Neural progenitor cell (in vitro differentiated cells): ENCODE measurements at regions not wholly inside any gene's neighbourhood (a gene's known extent, or its start where the extent isn't known, plus 50 kb on each side); places are given as distances from the start of the nearest gene placed in this dataset.

Experiments used
- DNase-seq: peaks from one replicate; pipeline ENCODE4 v3.0.0-alpha.2; 2016; ENCODE audit warnings: low spot score
- H2AFZ ChIP-seq: fragments of 200-600 bp; sonication (generic); replicated peaks from 2 replicates; pipeline ENCODE4 v1.6.1; 2016; ENCODE audit warnings: antibody characterized with exemption
- H3F3A ChIP-seq: fragments of 200-600 bp; sonication (generic); 2 replicates; pipeline ENCODE4 v1.6.1; 2016; ENCODE audit warnings: antibody characterized with exemption, low read depth
- H3K27ac ChIP-seq: fragments of 200-600 bp; sonication (generic); 2 replicates; pipeline ENCODE4 v1.5.1; 2016; ENCODE audit warnings: mild to moderate bottlenecking
- H3K27me3 ChIP-seq: fragments of 200-600 bp; sonication (generic); 2 replicates; pipeline ENCODE4 v1.6.1; 2016; ENCODE audit warnings: mild to moderate bottlenecking, moderate library complexity
- H3K36me3 ChIP-seq: fragments of 200-600 bp; sonication (generic); 2 replicates; pipeline ENCODE4 v1.5.1; 2016
- H3K4me1 ChIP-seq: fragments of 200-600 bp; sonication (generic); 2 replicates; pipeline ENCODE4 v1.6.1; 2016; ENCODE audit warnings: mixed run types
- H3K4me2 ChIP-seq: fragments of 200-600 bp; sonication (generic); 2 replicates; pipeline ENCODE4 v1.6.1; 2016
- H3K4me3 ChIP-seq: fragments of 200-600 bp; sonication (generic); 2 replicates; pipeline ENCODE4 v1.5.1; 2016
- H3K79me2 ChIP-seq: fragments of 200-600 bp; sonication (generic); 2 replicates; pipeline ENCODE4 v1.6.1; 2016; ENCODE audit warnings: low read depth
- H3K9ac ChIP-seq: fragments of 200-600 bp; sonication (generic); 2 replicates; pipeline ENCODE4 v1.6.1; 2016
- H3K9me3 ChIP-seq: fragments of 200-600 bp; sonication (generic); 2 replicates; pipeline ENCODE4 v1.5.1; 2016; ENCODE audit warnings: low read depth
- H4K20me1 ChIP-seq: fragments of 200-600 bp; sonication (generic); 2 replicates; pipeline ENCODE4 v1.6.1; 2016; ENCODE audit warnings: low read depth
- H3K27ac Mint-ChIP-seq: 3 replicates; pipeline ENCODE4 v1.8.0; 2021; ENCODE audit warnings: mixed read lengths
- H3K27me3 Mint-ChIP-seq: 2 replicates; pipeline ENCODE4 v1.8.0; 2022; ENCODE audit warnings: low read depth, mild to moderate bottlenecking, inconsistent platforms, moderate library complexity, mixed read lengths; ENCODE audit not compliant: insufficient read depth
- H3K36me3 Mint-ChIP-seq: 3 replicates; pipeline ENCODE4 v1.8.0; 2021; ENCODE audit warnings: mixed read lengths
- H3K4me1 Mint-ChIP-seq: 3 replicates; pipeline ENCODE4 v1.8.0; 2021; ENCODE audit warnings: mixed read lengths
- H3K4me3 Mint-ChIP-seq: 3 replicates; pipeline ENCODE4 v1.8.0; 2021; ENCODE audit warnings: mild to moderate bottlenecking, moderate library complexity, mixed read lengths
- H3K9me3 Mint-ChIP-seq: 3 replicates; pipeline ENCODE4 v1.8.0; 2020; ENCODE audit warnings: mixed read lengths
- EZH2 ChIP-seq: fragments of 200-600 bp; sonication (generic); IDR thresholded peaks from 2 replicates; pipeline ENCODE4 v1.6.1; 2017; ENCODE audit warnings: antibody characterized with exemption, mild to moderate bottlenecking, moderate library complexity
- EZH2phosphoT487 ChIP-seq: fragments of 200-600 bp; sonication (generic); IDR thresholded peaks from 2 replicates; pipeline ENCODE4 v1.6.1; 2017; ENCODE audit warnings: antibody characterized with exemption
- TF ChIP-seq, protein P1 (sequence below): fragments of 200-600 bp; sonication (generic); IDR thresholded peaks from 2 replicates; pipeline ENCODE4 v1.5.1; 2017; ENCODE audit warnings: antibody characterized with exemption, mild to moderate bottlenecking

DNA sequence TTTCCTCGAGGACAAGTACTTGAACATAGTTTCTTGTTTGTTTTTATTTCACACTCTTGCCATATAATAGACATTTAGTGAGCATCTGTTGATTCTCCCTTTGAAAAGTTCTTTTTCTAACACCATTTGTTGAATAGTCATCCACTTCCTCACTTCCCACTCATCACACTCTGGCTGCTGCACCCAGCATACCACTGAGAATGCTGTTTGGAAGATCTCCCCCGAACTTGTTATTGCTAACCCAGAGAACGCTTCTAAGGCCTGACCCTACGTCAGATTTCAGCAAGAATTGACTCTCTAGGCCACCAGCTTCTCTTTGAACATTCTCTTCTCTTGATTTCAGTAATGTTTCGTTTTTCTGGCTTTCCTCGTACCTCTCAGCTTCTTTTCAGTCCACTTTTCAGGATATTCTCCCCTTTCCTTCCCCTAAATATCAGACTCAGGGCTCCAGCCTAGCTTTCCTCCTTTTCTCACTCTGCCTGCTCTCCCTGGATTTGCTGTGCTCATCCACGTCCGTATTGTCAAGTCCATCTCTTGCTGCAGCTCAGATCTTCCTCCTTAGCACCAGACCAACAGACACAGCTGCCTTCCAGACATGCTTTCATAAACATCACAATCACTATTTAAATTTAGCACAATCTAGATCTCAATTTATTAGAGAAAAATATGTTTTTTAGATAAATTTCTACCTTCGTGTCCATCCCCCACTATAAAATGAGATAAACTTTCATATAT is 94.0 kb upstream of the SLC38A4 start:
- Histone ChIP-seq H3K4me1 (peaks cover 6% of the 10 kb centered on the region), H3F3A (no peaks in the 10 kb centered on the region), H3K9me3 (no peaks in the 10 kb centered on the region), H3K9ac (no peak overlapping the region), H3K4me2 (no peak overlapping the region), H3K27me3 (no peaks in the 10 kb centered on the region), H4K20me1 (no peaks in the 10 kb centered on the region), H3K27ac (no peak overlapping the region), H3K36me3 (no peaks in the 10 kb centered on the region), H2AFZ (no peak overlapping the region), H3K79me2 (no peaks in the 10 kb centered on the region), H3K4me3 (no peak overlapping the region)
- TF ChIP-seq, protein P1, sequence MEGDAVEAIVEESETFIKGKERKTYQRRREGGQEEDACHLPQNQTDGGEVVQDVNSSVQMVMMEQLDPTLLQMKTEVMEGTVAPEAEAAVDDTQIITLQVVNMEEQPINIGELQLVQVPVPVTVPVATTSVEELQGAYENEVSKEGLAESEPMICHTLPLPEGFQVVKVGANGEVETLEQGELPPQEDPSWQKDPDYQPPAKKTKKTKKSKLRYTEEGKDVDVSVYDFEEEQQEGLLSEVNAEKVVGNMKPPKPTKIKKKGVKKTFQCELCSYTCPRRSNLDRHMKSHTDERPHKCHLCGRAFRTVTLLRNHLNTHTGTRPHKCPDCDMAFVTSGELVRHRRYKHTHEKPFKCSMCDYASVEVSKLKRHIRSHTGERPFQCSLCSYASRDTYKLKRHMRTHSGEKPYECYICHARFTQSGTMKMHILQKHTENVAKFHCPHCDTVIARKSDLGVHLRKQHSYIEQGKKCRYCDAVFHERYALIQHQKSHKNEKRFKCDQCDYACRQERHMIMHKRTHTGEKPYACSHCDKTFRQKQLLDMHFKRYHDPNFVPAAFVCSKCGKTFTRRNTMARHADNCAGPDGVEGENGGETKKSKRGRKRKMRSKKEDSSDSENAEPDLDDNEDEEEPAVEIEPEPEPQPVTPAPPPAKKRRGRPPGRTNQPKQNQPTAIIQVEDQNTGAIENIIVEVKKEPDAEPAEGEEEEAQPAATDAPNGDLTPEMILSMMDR: no peak
- TF ChIP-seq EZH2 (no peak), EZH2phosphoT487 (no peak)
- no peaks in the 10 kb centered on the region for H3K27me3 Mint-ChIP-seq
- no peak overlapping the region for H3K4me3 Mint-ChIP-seq
- no peaks in the 10 kb centered on the region for H3K36me3 Mint-ChIP-seq
- DNase-seq: no peak
- no peak overlapping the region for H3K27ac Mint-ChIP-seq
- H3K9me3 Mint-ChIP-seq: no peaks in the 10 kb centered on the region
- H3K4me1 Mint-ChIP-seq: no peaks in the 10 kb centered on the region

DNA sequence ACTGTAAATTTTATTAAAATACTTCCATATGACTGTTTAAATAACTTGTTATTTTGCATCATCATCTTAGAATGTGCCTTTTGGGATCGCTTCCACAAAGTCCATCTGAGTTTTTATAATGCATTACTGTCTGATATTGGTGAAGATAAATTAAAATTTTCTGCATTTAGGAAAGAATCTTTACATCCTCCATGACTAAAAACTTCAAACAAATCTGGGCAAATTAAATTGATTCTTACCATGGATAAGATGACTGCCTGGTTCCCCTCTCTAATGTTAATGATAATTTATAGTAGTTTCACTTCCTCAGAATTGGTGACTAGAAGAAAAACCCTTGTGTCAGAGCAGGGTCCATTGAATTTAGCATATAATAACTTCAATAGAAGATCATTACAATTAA is 94.7 kb upstream of the SLC38A4 start:
- no peaks in the 10 kb centered on the region for H3K27me3 Mint-ChIP-seq
- Histone ChIP-seq H3K4me1 (peaks cover 6% of the 10 kb centered on the region), H3K9me3 (no peaks in the 10 kb centered on the region), H3K4me3 (no peak overlapping the region), H3K27ac (no peak overlapping the region), H3K4me2 (no peak overlapping the region), H2AFZ (no peak overlapping the region), H4K20me1 (no peaks in the 10 kb centered on the region), H3K79me2 (no peaks in the 10 kb centered on the region), H3K27me3 (no peaks in the 10 kb centered on the region), H3K36me3 (no peaks in the 10 kb centered on the region), H3F3A (no peaks in the 10 kb centered on the region), H3K9ac (no peak overlapping the region)
- H3K36me3 Mint-ChIP-seq: no peaks in the 10 kb centered on the region
- no peak overlapping the region for H3K4me3 Mint-ChIP-seq
- DNase-seq: no peak
- no peaks in the 10 kb centered on the region for H3K4me1 Mint-ChIP-seq
- H3K9me3 Mint-ChIP-seq: no peaks in the 10 kb centered on the region
- H3K27ac Mint-ChIP-seq: no peak overlapping the region
- TF ChIP-seq, protein P1: no peak
- no peak for TF ChIP-seq EZH2phosphoT487
- TF ChIP-seq EZH2: no peak

DNA sequence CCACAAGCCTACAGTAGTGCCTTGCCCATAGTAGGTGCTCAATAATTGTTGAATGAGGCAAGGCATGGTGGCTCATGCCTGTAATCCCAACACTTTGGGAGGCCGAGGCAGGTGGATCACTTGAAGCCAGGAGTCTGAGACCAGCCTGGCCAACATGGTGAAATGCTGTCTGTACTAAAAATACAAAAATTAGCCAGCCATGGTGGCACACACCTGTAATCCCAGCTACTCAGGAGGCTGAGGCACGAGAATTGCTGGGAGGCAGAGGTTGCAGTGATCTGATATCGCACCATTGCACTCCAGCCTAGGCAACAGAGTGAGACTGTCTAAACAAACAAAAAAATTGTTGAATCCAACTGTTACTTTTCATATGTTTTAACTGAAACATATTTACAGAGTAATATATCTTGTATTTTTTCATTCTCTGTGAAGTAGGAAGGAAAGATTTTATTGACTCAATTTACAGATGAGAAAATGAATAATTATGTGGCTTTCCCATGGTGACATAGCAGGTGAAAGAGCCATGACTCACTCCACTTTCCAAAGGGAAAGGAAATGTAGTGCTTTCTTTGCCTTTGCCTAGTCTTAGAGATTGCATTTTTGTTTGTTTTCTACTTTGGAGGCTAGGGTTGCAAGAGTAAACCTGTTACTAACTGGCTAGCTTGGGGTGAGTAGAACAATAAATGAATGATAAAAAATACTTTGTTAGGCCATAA is 95.4 kb upstream of the SLC38A4 start:
- H3K36me3 Mint-ChIP-seq: no peaks in the 10 kb centered on the region
- Histone ChIP-seq H3K4me2 (no peak overlapping the region), H3K9ac (no peak overlapping the region), H3K4me1 (peaks cover 6% of the 10 kb centered on the region), H4K20me1 (no peaks in the 10 kb centered on the region), H3K4me3 (no peak overlapping the region), H3K36me3 (no peaks in the 10 kb centered on the region), H3K9me3 (no peaks in the 10 kb centered on the region), H3K79me2 (no peaks in the 10 kb centered on the region), H3K27me3 (no peaks in the 10 kb centered on the region), H3F3A (no peaks in the 10 kb centered on the region), H3K27ac (no peak overlapping the region), H2AFZ (no peak overlapping the region)
- no peak for DNase-seq
- TF ChIP-seq, protein P1: no peak
- TF ChIP-seq EZH2phosphoT487 (no peak), EZH2 (no peak)
- no peak overlapping the region for H3K4me3 Mint-ChIP-seq
- H3K27me3 Mint-ChIP-seq: no peaks in the 10 kb centered on the region
- no peaks in the 10 kb centered on the region for H3K9me3 Mint-ChIP-seq
- no peaks in the 10 kb centered on the region for H3K4me1 Mint-ChIP-seq
- no peak overlapping the region for H3K27ac Mint-ChIP-seq
